Loucy (cell line): ENCODE measurements at regions not wholly inside any gene's neighbourhood (a gene's known extent, or its start where the extent isn't known, plus 50 kb on each side); places are given as distances from the start of the nearest gene placed in this dataset.

Experiments used
- H2AFZ ChIP-seq: fragments of 200-600 bp; sonication (generic); 2 replicates; pipeline ENCODE4 v1.6.0; 2016; ENCODE audit warnings: antibody characterized with exemption, mild to moderate bottlenecking, low read length, moderate library complexity
- H3F3A ChIP-seq: fragments of 200-600 bp; 2 replicates; pipeline ENCODE4 v1.6.0; 2016; ENCODE audit warnings: antibody characterized with exemption, low read depth, mild to moderate bottlenecking
- H3K27me3 ChIP-seq: fragments of 200-600 bp; sonication (generic); 2 replicates; pipeline ENCODE4 v1.6.1; 2014; ENCODE audit warnings: low read length, mild to moderate bottlenecking; ENCODE audit not compliant: insufficient read depth, poor library complexity, severe bottlenecking
- H3K36me3 ChIP-seq: fragments of 200-600 bp; sonication (generic); 2 replicates; pipeline ENCODE4 v1.6.1; 2016; ENCODE audit warnings: low read length; ENCODE audit not compliant: insufficient read depth
- H3K4me1 ChIP-seq: fragments of 200-600 bp; sonication (generic); 2 replicates; pipeline ENCODE4 v1.5.1; 2014; ENCODE audit warnings: low read length, mild to moderate bottlenecking; ENCODE audit not compliant: insufficient read depth, poor library complexity, severe bottlenecking
- H3K4me2 ChIP-seq: fragments of 200-600 bp; sonication (generic); 2 replicates; pipeline ENCODE4 v1.6.0; 2014; ENCODE audit warnings: antibody characterized with exemption, low read length, low read depth, mild to moderate bottlenecking; ENCODE audit not compliant: poor library complexity, severe bottlenecking
- H3K4me3 ChIP-seq: fragments of 200-600 bp; sonication (generic); 2 replicates; pipeline ENCODE4 v1.5.1; 2014; ENCODE audit warnings: low read length, mild to moderate bottlenecking, mixed read lengths; ENCODE audit not compliant: poor library complexity, severe bottlenecking
- H3K79me2 ChIP-seq: fragments of 200-600 bp; sonication (generic); 2 replicates; pipeline ENCODE4 v1.6.1; 2014; ENCODE audit warnings: low read length; ENCODE audit not compliant: insufficient read depth
- H3K9ac ChIP-seq: fragments of 200-600 bp; sonication (generic); 2 replicates; pipeline ENCODE4 v1.6.0; 2014; ENCODE audit warnings: mild to moderate bottlenecking, low read depth, low read length, moderate library complexity; ENCODE audit not compliant: poor library complexity, severe bottlenecking
- H3K9me2 ChIP-seq: fragments of 200-600 bp; sonication (generic); replicated peaks from 2 replicates; pipeline ENCODE4 v1.6.1; 2016; ENCODE audit warnings: low read depth, low read length, mixed read lengths
- H3K9me3 ChIP-seq: fragments of 200-600 bp; sonication (generic); 2 replicates; pipeline ENCODE4 v1.6.1; 2014; ENCODE audit warnings: mild to moderate bottlenecking, antibody characterized with exemption, low read length, low read depth; ENCODE audit not compliant: insufficient read depth
- H4K20me1 ChIP-seq: fragments of 200-600 bp; sonication (generic); 2 replicates; pipeline ENCODE4 v1.6.0; 2014; ENCODE audit warnings: antibody characterized with exemption, low read length, mild to moderate bottlenecking; ENCODE audit not compliant: insufficient read depth, poor library complexity, severe bottlenecking
- CTCF ChIP-seq: fragments of 200-600 bp; sonication (generic); conservative IDR thresholded peaks from 2 replicates; pipeline ENCODE4 v1.5.1; 2014; ENCODE audit warnings: mild to moderate bottlenecking, antibody characterized with exemption, low read length
- EZH2phosphoT487 ChIP-seq: fragments of 200-600 bp; IDR thresholded peaks from 2 replicates; pipeline ENCODE4 v1.6.1; 2018; ENCODE audit warnings: antibody characterized with exemption, mild to moderate bottlenecking, moderate library complexity, borderline replicate concordance

GRCh38 chr9:23413541-23413940 lies 412.5 kb downstream of the ELAVL2 start:
- Histone ChIP-seq H3F3A (no peaks in the 10 kb centered on the region), H3K9me2 (no peaks in the 10 kb centered on the region), H3K27me3 (no peaks in the 10 kb centered on the region), H3K9me3 (no peaks in the 10 kb centered on the region), H4K20me1 (no peaks in the 10 kb centered on the region), H3K4me3 (no peak overlapping the region), H3K4me2 (no peak overlapping the region), H3K79me2 (no peaks in the 10 kb centered on the region), H3K9ac (no peak overlapping the region), H3K36me3 (no peaks in the 10 kb centered on the region), H2AFZ (no peak overlapping the region), H3K4me1 (no peaks in the 10 kb centered on the region)
- TF ChIP-seq CTCF, result no peak
- TF ChIP-seq EZH2phosphoT487, result no peak

- Histone ChIP-seq H2AFZ (no peak overlapping the region), H3K9me2 (no peaks in the 10 kb centered on the region), H3K79me2 (no peaks in the 10 kb centered on the region), H4K20me1 (no peaks in the 10 kb centered on the region), H3K27me3 (no peaks in the 10 kb centered on the region), H3K4me2 (no peak overlapping the region), H3K4me1 (no peaks in the 10 kb centered on the region), H3K36me3 (no peaks in the 10 kb centered on the region), H3K9ac (no peak overlapping the region), H3K4me3 (no peak overlapping the region), H3K9me3 (no peaks in the 10 kb centered on the region), H3F3A (no peaks in the 10 kb centered on the region)
- TF ChIP-seq CTCF (no peak), EZH2phosphoT487 (no peak)
Observed at GRCh38 chr9:23423999-23424398, 402.0 kb downstream of the ELAVL2 start.

GRCh38 chr9:23426144-23426543 lies 399.9 kb downstream of the ELAVL2 start:
- Histone ChIP-seq H3K4me3 (no peak overlapping the region), H3K9me2 (no peaks in the 10 kb centered on the region), H3K27me3 (no peaks in the 10 kb centered on the region), H3K36me3 (no peaks in the 10 kb centered on the region), H2AFZ (no peak overlapping the region), H3K4me2 (no peak overlapping the region), H3K9me3 (no peaks in the 10 kb centered on the region), H4K20me1 (no peaks in the 10 kb centered on the region), H3K4me1 (no peaks in the 10 kb centered on the region), H3K9ac (no peak overlapping the region), H3K79me2 (no peaks in the 10 kb centered on the region), H3F3A (no peaks in the 10 kb centered on the region)
- TF ChIP-seq CTCF (no peak), EZH2phosphoT487 (no peak)
